SH-SY5Y (cell line): ENCODE measurements at regions not wholly inside any gene's neighbourhood (a gene's known extent, or its start where the extent isn't known, plus 50 kb on each side); places are given as distances from the start of the nearest gene placed in this dataset.

Experiments
- GATA2 ChIP-seq: IDR thresholded peaks from 2 replicates; pipeline ENCODE4 v1.6.1; 2011; ENCODE audit warnings: mild to moderate bottlenecking, low read depth, low read length
- GATA3 ChIP-seq: IDR thresholded peaks from 2 replicates; pipeline ENCODE4 v1.6.1; 2011; ENCODE audit warnings: low read depth, mild to moderate bottlenecking, low read length, moderate library complexity

DNA sequence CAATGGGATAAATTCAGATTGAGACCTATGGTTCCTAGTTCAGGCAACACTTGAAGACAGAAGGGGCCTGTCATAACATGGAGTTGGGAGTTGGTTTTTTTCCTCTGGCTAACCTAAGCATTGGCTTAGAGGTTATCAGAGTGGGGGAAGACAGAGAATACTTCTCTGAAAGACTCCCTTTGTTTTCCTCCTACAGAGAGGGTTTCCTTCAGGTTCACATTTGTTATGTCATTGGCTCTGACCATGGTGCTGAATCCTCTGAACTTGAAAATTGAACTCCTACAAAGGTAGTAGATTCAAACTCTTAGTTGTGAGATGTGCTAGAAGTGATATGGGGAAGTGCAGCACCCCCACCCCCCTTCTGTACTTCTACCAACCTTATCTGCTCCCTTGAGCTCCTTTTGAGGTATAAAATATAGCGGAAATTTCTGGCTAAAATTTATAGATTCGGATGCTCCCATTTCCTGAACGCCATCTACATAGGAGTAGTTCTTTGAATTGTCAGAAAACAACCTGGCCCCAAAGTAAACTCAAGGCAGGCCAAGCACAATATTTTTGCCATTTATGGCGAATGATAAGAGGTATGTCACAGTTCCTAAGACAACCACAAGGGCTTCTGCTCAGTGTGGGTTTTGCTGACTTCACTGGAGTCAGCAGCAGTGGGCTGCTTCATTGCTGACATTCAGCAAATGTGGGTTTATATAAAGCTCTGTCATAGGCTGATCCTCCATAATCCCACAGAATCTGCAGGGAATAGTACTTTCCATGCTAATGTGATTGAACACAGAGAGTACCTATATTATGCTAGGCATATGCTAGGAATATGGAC lies 131.6 kb upstream of the KLF14 start:
- TF ChIP-seq GATA2 (no peak), GATA3 (no peak)
